ENCODE measurements at regions not wholly inside any gene's neighbourhood (a gene's known extent, or its start where the extent isn't known, plus 50 kb on each side); places are given as distances from the start of the nearest gene placed in this dataset.

- TF ChIP-seq CTCF (IDR thresholded peaks at IDR 0.05; ENCODE audit: extremely low read depth in 1 of 2, insufficient read depth in 1 of 2, low read depth in 1 of 2, low read length in 2 of 2) (no peak), FOS (IDR thresholded peaks at IDR 0.05; ENCODE audit: borderline replicate concordance, insufficient read depth, low read length) (no peak), POLR2A (IDR thresholded peaks at IDR 0.05; ENCODE audit: low read depth, low read length) (no peak), EZH2 (IDR thresholded peaks at IDR 0.05; ENCODE audit: borderline replicate concordance, low read depth, low read length, severe bottlenecking) (no peak), MAX (IDR thresholded peaks at IDR 0.05; ENCODE audit: insufficient read depth, insufficient read length) (no peak), GATA2 (IDR thresholded peaks at IDR 0.05; ENCODE audit: insufficient read depth, insufficient read length, low read depth, low read length) (no peak), POLR2AphosphoS5 (IDR thresholded peaks at IDR 0.05; ENCODE audit: insufficient read depth, low read depth, low read length) (no peak)
Measured at GRCh38 chr20:40111282-40111681, 577.8 kb downstream of the MAFB start.
